GM12878 (cell line): ENCODE measurements at regions not wholly inside any gene's neighbourhood (a gene's known extent, or its start where the extent isn't known, plus 50 kb on each side); places are given as distances from the start of the nearest gene placed in this dataset.

Source experiments
- ATAC-seq: fragments of 200-7000 bp; cut with Tn5 transposase; 3 replicates; pipeline ENCODE4 v1.9.1; 2020; ENCODE audit warnings: mild to moderate bottlenecking, moderate library complexity
- BruUV-seq: library from RNA; stranded (reverse); fragments of 400-500 nt; replicated peaks from 2 replicates; lab custom pipeline; 2021; lab: Mats Ljungman, UMichigan
- CTCF ChIA-PET: fragments of 300-600 bp; sonication (Branson Sonifier 250); formaldehyde crosslinking; extraction: SDS; loops from one replicate; lab custom pipeline; 2021; ENCODE audit warnings: inconsistent platforms; lab: Yijun Ruan, JAX
- POLR2A ChIA-PET: fragments of 350-600 bp; formaldehyde crosslinking; extraction: SDS; loops from one replicate; lab custom pipeline; 2021; ENCODE audit warnings: inconsistent platforms; lab: Charles Lee
- RAD21 ChIA-PET: fragments of 300-600 bp; sonication (Branson Sonifier 250); formaldehyde crosslinking; loops from one replicate; lab custom pipeline; 2023; ENCODE audit warnings: antibody characterized with exemption; ENCODE audit not compliant: unreplicated experiment; lab: Charles Lee
- SMC1A ChIA-PET: fragments of 300-600 bp; sonication (Branson Sonifier 250); formaldehyde crosslinking; loops from one replicate; lab custom pipeline; 2023; ENCODE audit not compliant: unreplicated experiment, uncharacterized antibody; lab: Charles Lee
- DNase-seq: peaks from one replicate; pipeline ENCODE4 v3.0.0-alpha.2; 2011; ENCODE audit warnings: low read depth, low spot score
- FAIRE-seq: peaks from 3 replicates; lab custom pipeline; 2011; peaks lifted over from hg19 to GRCh38; lab: Jason Lieb, UNC
- H2AFZ ChIP-seq: 2 replicates; pipeline ENCODE4 v1.6.0; 2011; ENCODE audit warnings: low read depth, low read length, control low read depth; ENCODE audit not compliant: control insufficient read depth
- H3K27ac ChIP-seq: 2 replicates; pipeline ENCODE4 v1.5.1; 2011; ENCODE audit warnings: control low read depth; ENCODE audit not compliant: control insufficient read depth, insufficient read depth
- H3K27me3 ChIP-seq, 2 experiments: replicated peaks in 1 of 2; 2 replicates each; pipeline versions ENCODE4 v1.6.0 to v1.6.1; 2011; ENCODE audit warnings: low read length in 1 of 2; ENCODE audit not compliant: control insufficient read depth in 2 of 2, insufficient read depth in 2 of 2
- H3K36me3 ChIP-seq, 2 experiments: 2 replicates each; pipeline ENCODE4 v1.5.1; 2011; ENCODE audit warnings: low read length in 1 of 2; ENCODE audit not compliant: control insufficient read depth in 2 of 2, insufficient read depth in 2 of 2
- H3K4me1 ChIP-seq: 2 replicates; pipeline ENCODE4 v1.6.1; 2011; ENCODE audit warnings: mild to moderate bottlenecking, low read length, moderate library complexity, mixed read lengths; ENCODE audit not compliant: control insufficient read depth, insufficient read depth
- H3K4me2 ChIP-seq: 2 replicates; pipeline ENCODE4 v1.6.0; 2011; ENCODE audit warnings: control low read depth; ENCODE audit not compliant: control insufficient read depth, insufficient read depth
- H3K4me3 ChIP-seq: fragments of 200-600 bp; sonication (generic); 2 replicates; pipeline ENCODE4 v1.5.1; 2016
- H3K79me2 ChIP-seq: 2 replicates; pipeline ENCODE4 v1.6.0; 2011; ENCODE audit warnings: low read length; ENCODE audit not compliant: control insufficient read depth, insufficient read depth
- H3K9ac ChIP-seq: 2 replicates; pipeline ENCODE4 v1.8.0; 2011; ENCODE audit warnings: low read length, control low read depth, mixed read lengths; ENCODE audit not compliant: control insufficient read depth, insufficient read depth
- H3K9me3 ChIP-seq: replicated peaks from 3 replicates; pipeline ENCODE4 v1.5.1; 2011; ENCODE audit warnings: mild to moderate bottlenecking, low read length; ENCODE audit not compliant: control insufficient read depth, insufficient read depth
- H4K20me1 ChIP-seq: 2 replicates; pipeline ENCODE4 v1.6.0; 2011; ENCODE audit not compliant: control insufficient read depth, insufficient read depth
- BCL3 ChIP-seq: IDR thresholded peaks from 2 replicates; pipeline ENCODE4 v1.6.1; 2011; ENCODE audit warnings: borderline replicate concordance, low read depth, mild to moderate bottlenecking, moderate library complexity, low read length; ENCODE audit not compliant: insufficient read depth, poor library complexity, severe bottlenecking
- CUX1 ChIP-seq: IDR thresholded peaks from 2 replicates; pipeline ENCODE4 v1.6.1; 2012; ENCODE audit warnings: improper control_type of control experiment, low read depth, low read length; ENCODE audit not compliant: insufficient replicate concordance
- IRF5 ChIP-seq: fragments of 450-650 bp; IDR thresholded peaks from 2 replicates; pipeline ENCODE4 v1.6.1; 2017; ENCODE audit warnings: borderline replicate concordance
- JUND ChIP-seq: IDR thresholded peaks from 2 replicates; pipeline ENCODE4 v1.6.1; 2012; ENCODE audit warnings: low read depth, mild to moderate bottlenecking, low read length, improper control_type of control experiment, moderate library complexity
- RUNX3 ChIP-seq: IDR thresholded peaks from 2 replicates; pipeline ENCODE4 v1.6.1; 2012; ENCODE audit warnings: low read length, inconsistent platforms
- SMAD5 ChIP-seq: IDR thresholded peaks from 2 replicates; pipeline ENCODE4 v1.6.1; 2016; ENCODE audit warnings: antibody characterized with exemption, low read depth
- SP1 ChIP-seq: IDR thresholded peaks from one replicate; pipeline ENCODE4 v1.6.1; 2011; ENCODE audit warnings: low read depth, low read length
- YBX1 ChIP-seq: fragments of 450-650 bp; IDR thresholded peaks from 2 replicates; pipeline ENCODE4 v1.6.1; 2016; ENCODE audit warnings: antibody characterized with exemption
- ZNF24 ChIP-seq: fragments of 450-650 bp; IDR thresholded peaks from 2 replicates; pipeline ENCODE4 v1.6.1; 2017; ENCODE audit warnings: antibody characterized with exemption, mild to moderate bottlenecking
- WGBS: methylation state at CpG from one replicate; pipeline ENCODE4 v1.1.6; 2016; ENCODE audit warnings: low lambda C conversion rate; ENCODE audit not compliant: insufficient replicate concordance, insufficient coverage; ENCODE audit errors: missing lambda C conversion rate; 5-methylcytosine and 5-hydroxymethylcytosine counted together
- in situ Hi-C: fragments of 300-500 bp; cut with MboI; formaldehyde crosslinking; loops from 9 replicates; pipeline ENCODE4 v1.14.3; 2018; ENCODE audit warnings: mixed read lengths
- intact Hi-C: fragments of 100-400 bp; cut with micrococcal nuclease; formaldehyde crosslinking; loops from one replicate; pipeline ENCODE4 v1.14.2; 2022; ENCODE audit not compliant: unreplicated experiment

DNA sequence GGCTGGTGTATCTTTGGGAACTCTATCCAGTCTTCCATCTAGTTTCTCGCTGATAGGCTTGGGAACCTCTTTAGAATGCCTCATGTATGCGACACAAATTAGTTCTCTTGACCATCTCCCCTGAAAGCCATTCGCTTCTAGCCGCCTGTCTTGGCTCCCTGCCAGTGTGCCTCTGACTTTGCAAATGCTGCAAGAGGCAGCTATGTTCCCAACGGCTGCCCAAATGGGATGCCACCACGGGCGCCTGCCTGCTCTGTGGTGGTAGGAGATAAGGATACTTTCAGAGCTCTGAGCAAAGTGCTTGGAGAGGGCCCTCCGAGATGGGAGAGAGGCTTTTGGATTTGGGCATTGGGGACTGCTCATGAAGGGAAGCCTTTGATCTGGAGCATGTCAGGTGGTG lies 77.7 kb upstream of the IGFBP5 start:
- POLR2A ChIA-PET: no interaction called here
- TF ChIP-seq RUNX3: no peak
- TF ChIP-seq SMAD5: no peak
- TF ChIP-seq IRF5: no peak
- no peak for TF ChIP-seq JUND
- TF ChIP-seq BCL3: no peak
- TF ChIP-seq SP1: no peak
- TF ChIP-seq ZNF24: no peak
- TF ChIP-seq CUX1: no peak
- no peak for TF ChIP-seq YBX1
- no peak overlapping the region for H3K4me3 ChIP-seq
- no peaks in the 10 kb centered on the region for H3K79me2 ChIP-seq
- no peak for DNase-seq
- WGBS: 1% methylated on average over 8 of the region's 8 CpGs
- H3K27me3 ChIP-seq: peaks cover 2 to 4% of the 10 kb centered on the region in 2 experiments; a peak in 2 of 4 replicates
- in situ Hi-C loops (no loop called here), intact Hi-C loops (no loop called here)
- H3K9ac ChIP-seq: no peak overlapping the region
- no peak overlapping the region for H2AFZ ChIP-seq
- no TSS peak for BruUV-seq
- no peaks in the 10 kb centered on the region for H4K20me1 ChIP-seq
- no peak for ATAC-seq
- no peak overlapping the region for H3K4me2 ChIP-seq
- SMC1A ChIA-PET: no interaction called here
- H3K36me3 ChIP-seq: no peaks in the 10 kb centered on the region
- no peaks in the 10 kb centered on the region for H3K4me1 ChIP-seq
- H3K9me3 ChIP-seq: no peaks in the 10 kb centered on the region
- H3K27ac ChIP-seq: no peak overlapping the region
- RAD21 ChIA-PET: no interaction called here
- CTCF ChIA-PET: no interaction called here
- FAIRE-seq: no peak
